H9 (cell line): ENCODE measurements at regions not wholly inside any gene's neighbourhood (a gene's known extent, or its start where the extent isn't known, plus 50 kb on each side); places are given as distances from the start of the nearest gene placed in this dataset.

Experiments
- DNase-seq: peaks from one replicate; pipeline ENCODE4 v3.0.0-alpha.2; 2017
- H2AFZ ChIP-seq: one replicate; pipeline ENCODE4 v1.6.1; 2013; ENCODE audit warnings: mild to moderate bottlenecking, low read length, control low read depth, moderate library complexity
- H2AK5ac ChIP-seq: 2 replicates; pipeline ENCODE4 v1.6.1; 2013; ENCODE audit warnings: low read length, control low read depth, mixed read lengths; ENCODE audit not compliant: insufficient read length
- H2BK120ac ChIP-seq: one replicate; pipeline ENCODE4 v1.6.1; 2013; ENCODE audit warnings: low read depth, mild to moderate bottlenecking, low read length, control low read depth, inconsistent platforms; ENCODE audit not compliant: poor library complexity, severe bottlenecking
- H2BK12ac ChIP-seq: 2 replicates; pipeline ENCODE4 v1.6.1; 2013; ENCODE audit warnings: low read length, control low read depth, mixed read lengths, low read depth; ENCODE audit not compliant: insufficient read length
- H2BK15ac ChIP-seq: 2 replicates; pipeline ENCODE4 v1.6.1; 2013; ENCODE audit warnings: low read depth, low read length, control low read depth
- H2BK20ac ChIP-seq: one replicate; pipeline ENCODE4 v1.6.1; 2013; ENCODE audit warnings: low read depth, mild to moderate bottlenecking, low read length, control low read depth, inconsistent platforms; ENCODE audit not compliant: poor library complexity, severe bottlenecking
- H2BK5ac ChIP-seq: 2 replicates; pipeline ENCODE4 v1.6.1; 2013; ENCODE audit warnings: low read length, control low read depth, mixed read lengths; ENCODE audit not compliant: insufficient read length
- H3K14ac ChIP-seq: 2 replicates; pipeline ENCODE4 v1.6.1; 2013; ENCODE audit warnings: low read length, control low read depth; ENCODE audit not compliant: insufficient read depth
- H3K18ac ChIP-seq: 2 replicates; pipeline ENCODE4 v1.6.1; 2013; ENCODE audit warnings: low read depth, mild to moderate bottlenecking, mixed read lengths, low read length, control low read depth; ENCODE audit not compliant: insufficient read length
- H3K23ac ChIP-seq: 2 replicates; pipeline ENCODE4 v1.6.1; 2013; ENCODE audit warnings: low read length, control low read depth, mixed read lengths, low read depth; ENCODE audit not compliant: insufficient read length
- H3K23me2 ChIP-seq: 2 replicates; pipeline ENCODE4 v1.6.1; 2013; ENCODE audit warnings: low read depth, mild to moderate bottlenecking, mixed read lengths, low read length, control low read depth; ENCODE audit not compliant: insufficient read length, poor library complexity, severe bottlenecking
- H3K27ac ChIP-seq: 2 replicates; pipeline ENCODE4 v1.5.1; 2013; ENCODE audit warnings: low read length, control low read depth, mixed read lengths, low read depth; ENCODE audit not compliant: insufficient read length
- H3K27me3 ChIP-seq: 2 replicates; pipeline ENCODE4 v1.6.1; 2013; ENCODE audit warnings: low read length, control low read depth, inconsistent platforms; ENCODE audit not compliant: insufficient read depth
- H3K4ac ChIP-seq: 2 replicates; pipeline ENCODE4 v1.6.1; 2013; ENCODE audit warnings: low read depth, mild to moderate bottlenecking, control low read depth, inconsistent platforms, low read length, moderate library complexity
- H3K4me1 ChIP-seq: 2 replicates; pipeline ENCODE4 v1.6.1; 2013; ENCODE audit warnings: low read length, control low read depth, inconsistent platforms; ENCODE audit not compliant: insufficient read depth
- H3K4me2 ChIP-seq: 2 replicates; pipeline ENCODE4 v1.6.1; 2013; ENCODE audit warnings: low read length, control low read depth, mixed read lengths; ENCODE audit not compliant: insufficient read length, insufficient read depth
- H3K56ac ChIP-seq: 2 replicates; pipeline ENCODE4 v1.6.1; 2013; ENCODE audit warnings: low read depth, mild to moderate bottlenecking, mixed read lengths, low read length, control low read depth; ENCODE audit not compliant: insufficient read length
- H3K79me1 ChIP-seq: 2 replicates; pipeline ENCODE4 v1.6.1; 2013; ENCODE audit warnings: low read depth, mild to moderate bottlenecking, moderate library complexity, low read length, control low read depth, inconsistent platforms; ENCODE audit not compliant: insufficient read depth, poor library complexity, severe bottlenecking
- H3K79me2 ChIP-seq: 2 replicates; pipeline ENCODE4 v1.6.1; 2013; ENCODE audit warnings: low read length, control low read depth, inconsistent platforms; ENCODE audit not compliant: insufficient read depth
- H3K9ac ChIP-seq: 2 replicates; pipeline ENCODE4 v1.6.1; 2013; ENCODE audit warnings: low read length, control low read depth, mixed read lengths; ENCODE audit not compliant: insufficient read length; ENCODE audit errors: extremely low read depth
- H3K9me3 ChIP-seq: one replicate; pipeline ENCODE4 v1.6.1; 2013; ENCODE audit warnings: low read depth, low read length, inconsistent platforms; ENCODE audit not compliant: control insufficient read depth
- H3T11ph ChIP-seq: one replicate; pipeline ENCODE4 v1.6.1; 2013; ENCODE audit warnings: mild to moderate bottlenecking, low read length, control low read depth, inconsistent platforms
- H4K20me1 ChIP-seq: one replicate; pipeline ENCODE4 v1.6.1; 2013; ENCODE audit not compliant: control insufficient read depth, insufficient read length, insufficient read depth
- H4K5ac ChIP-seq: 2 replicates; pipeline ENCODE4 v1.6.1; 2013; ENCODE audit warnings: low read depth, mild to moderate bottlenecking, mixed read lengths, low read length, control low read depth; ENCODE audit not compliant: insufficient read length
- H4K8ac ChIP-seq: replicated peaks from 2 replicates; pipeline ENCODE4 v1.6.1; 2013; ENCODE audit warnings: low read length, control low read depth, mixed read lengths, low read depth; ENCODE audit not compliant: insufficient read length
- H4K91ac ChIP-seq: 2 replicates; pipeline ENCODE4 v1.6.1; 2013; ENCODE audit warnings: low read depth, mild to moderate bottlenecking, moderate library complexity, mixed read lengths, low read length, control low read depth; ENCODE audit not compliant: insufficient read length
- H3K27ac Mint-ChIP-seq, 3 experiments: 2 replicates in 2 of 3; 3 replicates in 1 of 3; pipeline ENCODE4 v1.8.0; 2020 to 2021; ENCODE audit warnings: mixed read lengths in 3 of 3, mild to moderate bottlenecking in 1 of 3, moderate library complexity in 1 of 3
- H3K27me3 Mint-ChIP-seq: 2 replicates; pipeline ENCODE4 v1.8.0; 2021; ENCODE audit warnings: low read depth, mild to moderate bottlenecking, moderate library complexity, mixed read lengths
- H3K36me3 Mint-ChIP-seq, 3 experiments: 2 replicates in 2 of 3; 3 replicates in 1 of 3; pipeline ENCODE4 v1.8.0; 2020 to 2021; ENCODE audit warnings: low read depth in 3 of 3, mixed read lengths in 3 of 3; ENCODE audit not compliant: insufficient read depth in 1 of 3
- H3K4me1 Mint-ChIP-seq, 2 experiments: 2 replicates each; pipeline ENCODE4 v1.8.0; 2020; ENCODE audit warnings: mixed read lengths in 2 of 2
- H3K4me3 Mint-ChIP-seq, 2 experiments: 2 replicates in 1 of 2; 3 replicates in 1 of 2; pipeline ENCODE4 v1.8.0; 2020 to 2021; ENCODE audit warnings: mild to moderate bottlenecking in 2 of 2, mixed read lengths in 2 of 2, moderate library complexity in 1 of 2
- H3K9me3 Mint-ChIP-seq, 2 experiments: 2 replicates in 1 of 2; 3 replicates in 1 of 2; pipeline ENCODE4 v1.8.0; 2020; ENCODE audit warnings: mild to moderate bottlenecking in 2 of 2, mixed read lengths in 2 of 2, moderate library complexity in 1 of 2
- WGBS: extraction: QIAGEN DNeasy Blood & Tissue Kit; methylation state at CpG from one replicate; pipeline ENCODE4 v1.1.7; 2013; ENCODE audit warnings: missing lambda C conversion rate, low lambda C conversion rate, mixed read lengths; ENCODE audit not compliant: insufficient read length; ENCODE audit errors: extremely low coverage; 5-methylcytosine and 5-hydroxymethylcytosine counted together
- TF ChIP-seq, protein P1 (sequence below): fragments of 200-600 bp; sonication (generic); conservative IDR thresholded peaks from 3 replicates; pipeline ENCODE4 v1.8.0; 2021; ENCODE audit warnings: antibody characterized with exemption, mild to moderate bottlenecking

GRCh38 chr10:44511166-44511565 is 126.3 kb upstream of the CXCL12 start:
- Histone ChIP-seq H3K23me2 (no peaks in the 10 kb centered on the region), H3K79me1 (no peaks in the 10 kb centered on the region), H2BK5ac (no peak overlapping the region), H2BK120ac (no peak overlapping the region), H3K4me1 (no peaks in the 10 kb centered on the region), H3T11ph (no peak overlapping the region), H3K27me3 (no peaks in the 10 kb centered on the region), H2AK5ac (no peak overlapping the region), H4K8ac (no peak overlapping the region), H3K79me2 (no peaks in the 10 kb centered on the region), H3K23ac (no peak overlapping the region), H2BK12ac (no peak overlapping the region), H3K56ac (no peak overlapping the region), H3K4me2 (no peak overlapping the region), H2BK20ac (no peak overlapping the region), H3K9ac (no peak overlapping the region), H4K91ac (no peak overlapping the region), H3K4ac (no peak overlapping the region), H3K27ac (no peak overlapping the region), H2AFZ (no peak overlapping the region), H3K18ac (no peak overlapping the region), H4K20me1 (no peaks in the 10 kb centered on the region), H3K9me3 (no peaks in the 10 kb centered on the region), H3K14ac (no peak overlapping the region), H4K5ac (no peak overlapping the region), H2BK15ac (no peak overlapping the region)
- TF ChIP-seq, protein P1, sequence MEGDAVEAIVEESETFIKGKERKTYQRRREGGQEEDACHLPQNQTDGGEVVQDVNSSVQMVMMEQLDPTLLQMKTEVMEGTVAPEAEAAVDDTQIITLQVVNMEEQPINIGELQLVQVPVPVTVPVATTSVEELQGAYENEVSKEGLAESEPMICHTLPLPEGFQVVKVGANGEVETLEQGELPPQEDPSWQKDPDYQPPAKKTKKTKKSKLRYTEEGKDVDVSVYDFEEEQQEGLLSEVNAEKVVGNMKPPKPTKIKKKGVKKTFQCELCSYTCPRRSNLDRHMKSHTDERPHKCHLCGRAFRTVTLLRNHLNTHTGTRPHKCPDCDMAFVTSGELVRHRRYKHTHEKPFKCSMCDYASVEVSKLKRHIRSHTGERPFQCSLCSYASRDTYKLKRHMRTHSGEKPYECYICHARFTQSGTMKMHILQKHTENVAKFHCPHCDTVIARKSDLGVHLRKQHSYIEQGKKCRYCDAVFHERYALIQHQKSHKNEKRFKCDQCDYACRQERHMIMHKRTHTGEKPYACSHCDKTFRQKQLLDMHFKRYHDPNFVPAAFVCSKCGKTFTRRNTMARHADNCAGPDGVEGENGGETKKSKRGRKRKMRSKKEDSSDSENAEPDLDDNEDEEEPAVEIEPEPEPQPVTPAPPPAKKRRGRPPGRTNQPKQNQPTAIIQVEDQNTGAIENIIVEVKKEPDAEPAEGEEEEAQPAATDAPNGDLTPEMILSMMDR = no peak
- Mint-ChIP-seq H3K27me3 (peaks cover 4% of the 10 kb centered on the region), H3K4me3 (no peak overlapping the region), H3K4me1 (no peaks in the 10 kb centered on the region), H3K9me3 (no peaks in the 10 kb centered on the region; a peak in 2 of 5 replicates), H3K27ac (no peak overlapping the region), H3K36me3 (no peaks in the 10 kb centered on the region)
- no peak for DNase-seq
- no CpG with 5 or more reads among the region's 2 CpGs for WGBS
